Stomach (tissue), 8 donors: ENCODE measurements at regions not wholly inside any gene's neighbourhood (a gene's known extent, or its start where the extent isn't known, plus 50 kb on each side); places are given as distances from the start of the nearest gene placed in this dataset.

Source experiments
- DNase-seq, 2 donors: peaks; one replicate each; pipeline versions ENCODE4 v3.0.0 to v3.0.0-alpha.2; 2013 to 2019
- H3K27ac ChIP-seq, 5 donors: fragments of 200-600 bp in 4 of 5; sonication (generic) in 4 of 5; one replicate each; pipeline ENCODE4 v1.5.1; 2013 to 2019; ENCODE audit warnings: mild to moderate bottlenecking in 1 of 5, moderate library complexity in 1 of 5
- H3K27me3 ChIP-seq, 3 donors: fragments of 200-600 bp; sonication (generic); one replicate each; pipeline ENCODE4 v1.5.1; 2017 to 2019; ENCODE audit warnings: mixed run types in 1 of 3
- H3K36me3 ChIP-seq, 4 donors: fragments of 200-600 bp; sonication (generic); 1 replicate in 3 of 4; 2 replicates in 1 of 4; pipeline ENCODE4 v1.5.1; 2016 to 2019
- H3K4me1 ChIP-seq, 4 donors: fragments of 200-600 bp; sonication (generic); one replicate each; pipeline ENCODE4 v1.5.1; 2016 to 2019
- H3K4me3 ChIP-seq, 4 donors: fragments of 200-600 bp; sonication (generic) in 3 of 4; one replicate each; pipeline ENCODE4 v1.5.1; 2016 to 2019; ENCODE audit warnings: mild to moderate bottlenecking in 1 of 4
- H3K9me3 ChIP-seq, 4 donors: fragments of 200-600 bp; sonication (generic); one replicate each; pipeline ENCODE4 v1.5.1; 2016 to 2019
- EP300 ChIP-seq: sonication (generic); formaldehyde crosslinking; IDR thresholded peaks from one replicate; pipeline ENCODE4 v1.6.1; 2017; ENCODE audit warnings: antibody characterized with exemption
- POLR2A ChIP-seq, 4 donors: fragments of 450-650 bp; IDR thresholded peaks; one replicate each; pipeline ENCODE4 v1.6.1; 2016; ENCODE audit warnings: antibody characterized with exemption in 4 of 4, control low read depth in 2 of 4, mild to moderate bottlenecking in 1 of 4, moderate library complexity in 1 of 4
- POLR2AphosphoS5 ChIP-seq, 3 donors: sonication (generic); formaldehyde crosslinking; IDR thresholded peaks; one replicate each; pipeline ENCODE4 v1.6.1; 2016; ENCODE audit warnings: antibody characterized with exemption in 3 of 3
- WGBS, 5 donors: extraction: QIAGEN DNeasy Blood & Tissue Kit in 3 of 5; methylation state at CpG; one replicate each; pipeline versions ENCODE4 v1.1.5 to v1.1.7; 2013 to 2018; 5-methylcytosine and 5-hydroxymethylcytosine counted together
- intact Hi-C: fragments of 100-400 bp; cut with DNase I; formaldehyde crosslinking; loops from one replicate; pipeline ENCODE4 v1.15.1; 2023; ENCODE audit warnings: low total_unique reads
- TF ChIP-seq, protein P1 (sequence below), 7 experiments: fragments of 450-650 bp in 4 of 7; fragments of 200-600 bp in 3 of 7; sonication (generic) in 3 of 7; IDR thresholded peaks; one replicate each; pipeline ENCODE4 v1.5.1; 2016 to 2019; ENCODE audit warnings: antibody characterized with exemption in 7 of 7, control low read depth in 2 of 7, mild to moderate bottlenecking in 1 of 7
- donor health status: healthy with polysubstance abuse.
- donor health status: Bipolar disorder and iron deficiency.
- donor health status: healthy.

DNA sequence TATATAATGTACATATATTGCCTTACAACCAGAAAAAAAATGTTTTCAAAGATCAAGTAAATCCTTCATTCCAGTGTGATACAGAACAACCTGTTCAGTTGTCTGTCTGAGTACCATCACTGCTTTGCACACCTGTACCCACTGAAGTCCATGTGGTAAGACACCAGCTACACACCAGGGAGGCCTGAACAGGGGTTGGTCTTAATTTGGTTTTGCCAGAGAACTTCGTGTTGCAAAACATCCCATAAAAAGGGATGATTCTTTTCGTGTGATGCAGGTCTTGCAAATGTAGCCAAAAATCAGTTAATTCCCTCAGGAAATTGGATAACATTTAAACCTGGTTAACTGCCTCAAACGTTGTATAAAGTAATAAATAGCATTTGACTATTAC is 73.7 kb upstream of the SLC1A4 start:
- no peaks in the 10 kb centered on the region for H3K9me3 ChIP-seq
- no peak overlapping the region for H3K4me3 ChIP-seq
- intact Hi-C loops, result loop anchor here (5.0 kb wide), 1 partner anchor 127 kb away; no protein-coding TSS in a partner anchor
- no peak for DNase-seq
- no peak for TF ChIP-seq POLR2A (IDR thresholded peaks at IDR 0.05)
- TF ChIP-seq, protein P1, sequence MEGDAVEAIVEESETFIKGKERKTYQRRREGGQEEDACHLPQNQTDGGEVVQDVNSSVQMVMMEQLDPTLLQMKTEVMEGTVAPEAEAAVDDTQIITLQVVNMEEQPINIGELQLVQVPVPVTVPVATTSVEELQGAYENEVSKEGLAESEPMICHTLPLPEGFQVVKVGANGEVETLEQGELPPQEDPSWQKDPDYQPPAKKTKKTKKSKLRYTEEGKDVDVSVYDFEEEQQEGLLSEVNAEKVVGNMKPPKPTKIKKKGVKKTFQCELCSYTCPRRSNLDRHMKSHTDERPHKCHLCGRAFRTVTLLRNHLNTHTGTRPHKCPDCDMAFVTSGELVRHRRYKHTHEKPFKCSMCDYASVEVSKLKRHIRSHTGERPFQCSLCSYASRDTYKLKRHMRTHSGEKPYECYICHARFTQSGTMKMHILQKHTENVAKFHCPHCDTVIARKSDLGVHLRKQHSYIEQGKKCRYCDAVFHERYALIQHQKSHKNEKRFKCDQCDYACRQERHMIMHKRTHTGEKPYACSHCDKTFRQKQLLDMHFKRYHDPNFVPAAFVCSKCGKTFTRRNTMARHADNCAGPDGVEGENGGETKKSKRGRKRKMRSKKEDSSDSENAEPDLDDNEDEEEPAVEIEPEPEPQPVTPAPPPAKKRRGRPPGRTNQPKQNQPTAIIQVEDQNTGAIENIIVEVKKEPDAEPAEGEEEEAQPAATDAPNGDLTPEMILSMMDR (IDR thresholded peaks at IDR 0.05), result no peak
- no peak for TF ChIP-seq POLR2AphosphoS5 (IDR thresholded peaks at IDR 0.05)
- no peak for TF ChIP-seq EP300
- no peak overlapping the region for H3K27ac ChIP-seq
- H3K36me3 ChIP-seq, result no peaks in the 10 kb centered on the region
- 36 to 49% (median 43%) methylated on average over 3 of the region's 3 CpGs for WGBS, 5 donors
- H3K4me1 ChIP-seq, result peaks cover 0 to 11% (median 7%) of the 10 kb centered on the region in 4 donors
- H3K27me3 ChIP-seq, result no peaks in the 10 kb centered on the region

DNA sequence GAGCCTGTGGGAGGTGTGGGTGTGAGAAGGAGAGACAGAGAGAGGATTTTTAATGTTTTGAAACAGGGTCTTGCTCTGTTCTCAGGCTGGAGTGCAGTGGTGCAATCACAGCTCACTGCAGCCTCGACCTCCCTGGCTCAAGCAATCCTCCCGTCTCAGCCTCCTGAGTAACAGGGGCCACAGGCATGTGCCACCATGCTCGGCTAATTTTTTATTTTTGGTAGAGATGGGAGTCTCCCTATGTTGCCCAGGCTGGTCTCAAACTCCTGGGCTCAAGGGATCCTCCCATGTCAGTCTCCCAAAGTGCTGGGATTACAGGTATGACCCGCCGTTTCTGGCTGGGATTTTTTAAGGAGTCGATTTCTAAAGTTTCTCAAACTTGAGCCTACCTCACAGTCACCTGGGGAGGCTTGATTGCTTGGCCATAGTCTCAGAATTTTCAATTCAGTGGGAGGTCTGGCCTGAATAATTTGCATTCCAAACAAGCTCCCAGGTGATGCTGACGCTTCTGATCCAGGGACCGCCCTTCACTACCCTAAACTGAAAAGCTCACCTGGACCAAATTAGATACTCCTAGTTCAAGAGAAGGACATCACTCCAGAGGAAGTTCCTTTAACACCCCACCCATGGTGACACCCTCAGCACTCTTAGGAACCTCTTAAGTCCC is 70.8 kb upstream of the SLC1A4 start:
- H3K4me3 ChIP-seq, result peak overlapping the region; percentile 37 to 50 (median 48)

GRCh38 chr2:64919261-64919660 is 69.9 kb upstream of the SLC1A4 start:
- Histone ChIP-seq H3K9me3 (no peaks in the 10 kb centered on the region), H3K36me3 (no peaks in the 10 kb centered on the region), H3K27ac (no peak overlapping the region), H3K27me3 (no peaks in the 10 kb centered on the region), H3K4me3 (no peak overlapping the region), H3K4me1 (peaks cover 0 to 11% (median 7%) of the 10 kb centered on the region in 4 donors)
- no peak for TF ChIP-seq POLR2AphosphoS5 (IDR thresholded peaks at IDR 0.05)
- no peak for TF ChIP-seq POLR2A (IDR thresholded peaks at IDR 0.05)
- no peak for TF ChIP-seq EP300
- TF ChIP-seq, protein P1 (IDR thresholded peaks at IDR 0.05), result no peak
- WGBS, 5 donors, result 79 to 93% (median 91%) methylated on average over 2 of the region's 2 CpGs
- no peak for DNase-seq
- intact Hi-C loops, result loop anchor here (5.0 kb wide), 1 partner anchor 123 kb away; no protein-coding TSS in a partner anchor

More for the DNA sequence above, 70.8 kb upstream of the SLC1A4 start:
- TF ChIP-seq EP300, result no peak
- no peak for TF ChIP-seq POLR2A (IDR thresholded peaks at IDR 0.05)
- TF ChIP-seq, protein P1 (IDR thresholded peaks at IDR 0.05), result no peak
- TF ChIP-seq POLR2AphosphoS5 (IDR thresholded peaks at IDR 0.05), result no peak
- WGBS, 5 donors, result 80 to 91% (median 83%) methylated on average over 6 to 8 of the region's 8 CpGs
- H3K36me3 ChIP-seq, result no peaks in the 10 kb centered on the region
- peaks cover 0 to 11% (median 7%) of the 10 kb centered on the region in 4 donors for H3K4me1 ChIP-seq
- no peaks in the 10 kb centered on the region for H3K9me3 ChIP-seq
- H3K27ac ChIP-seq, result peak overlapping the region in 4 of 5 donors; percentile 51 to 70 (median 58)
- intact Hi-C loops, result loop anchor here (5.0 kb wide), 1 partner anchor 124 kb away; no protein-coding TSS in a partner anchor
- DNase-seq, result no peak
- no peaks in the 10 kb centered on the region for H3K27me3 ChIP-seq

- Histone ChIP-seq H3K27ac (no peak overlapping the region), H3K27me3 (no peaks in the 10 kb centered on the region), H3K4me3 (no peak overlapping the region), H3K4me1 (peaks cover 0 to 11% (median 7%) of the 10 kb centered on the region in 4 donors), H3K36me3 (no peaks in the 10 kb centered on the region), H3K9me3 (peaks cover 0 to 3% (median 0%) of the 10 kb centered on the region in 4 donors)
- DNase-seq, result no peak
- TF ChIP-seq EP300, result no peak
- TF ChIP-seq POLR2AphosphoS5 (IDR thresholded peaks at IDR 0.05), result no peak
- no peak for TF ChIP-seq POLR2A (IDR thresholded peaks at IDR 0.05)
- TF ChIP-seq, protein P1 (IDR thresholded peaks at IDR 0.05), result no peak
- intact Hi-C loops, result no loop called here
- 81 to 86% (median 84%) methylated on average over 11 to 14 of the region's 14 CpGs for WGBS, 5 donors
Observed at GRCh38 chr2:64922482-64923384, 66.5 kb upstream of the SLC1A4 start.
